GM06990 (cell line): ENCODE measurements at regions not wholly inside any gene's neighbourhood (a gene's known extent, or its start where the extent isn't known, plus 50 kb on each side); places are given as distances from the start of the nearest gene placed in this dataset.

Source experiments
- DNase-seq: peaks from one replicate; pipeline ENCODE4 v3.0.0-alpha.2; 2011; ENCODE audit not compliant: insufficient read length; ENCODE audit errors: extremely low read depth
- H3K27me3 ChIP-seq: replicated peaks from 2 replicates; pipeline ENCODE4 v1.6.0; 2011; ENCODE audit warnings: low read length; ENCODE audit not compliant: control insufficient read depth, insufficient read depth
- H3K36me3 ChIP-seq: 2 replicates; pipeline ENCODE4 v1.5.1; 2011; ENCODE audit warnings: low read length; ENCODE audit not compliant: control insufficient read depth, insufficient read depth
- H3K4me3 ChIP-seq: replicated peaks from 2 replicates; pipeline ENCODE4 v1.5.1; 2011; ENCODE audit warnings: low read depth, mild to moderate bottlenecking, control low read depth, low read length
- TF ChIP-seq, protein P1 (sequence below): IDR thresholded peaks from 2 replicates; pipeline ENCODE4 v1.5.1; 2011; ENCODE audit warnings: low read length, control low read depth, mild to moderate bottlenecking, inconsistent platforms; ENCODE audit not compliant: insufficient read depth, poor library complexity, severe bottlenecking

DNA sequence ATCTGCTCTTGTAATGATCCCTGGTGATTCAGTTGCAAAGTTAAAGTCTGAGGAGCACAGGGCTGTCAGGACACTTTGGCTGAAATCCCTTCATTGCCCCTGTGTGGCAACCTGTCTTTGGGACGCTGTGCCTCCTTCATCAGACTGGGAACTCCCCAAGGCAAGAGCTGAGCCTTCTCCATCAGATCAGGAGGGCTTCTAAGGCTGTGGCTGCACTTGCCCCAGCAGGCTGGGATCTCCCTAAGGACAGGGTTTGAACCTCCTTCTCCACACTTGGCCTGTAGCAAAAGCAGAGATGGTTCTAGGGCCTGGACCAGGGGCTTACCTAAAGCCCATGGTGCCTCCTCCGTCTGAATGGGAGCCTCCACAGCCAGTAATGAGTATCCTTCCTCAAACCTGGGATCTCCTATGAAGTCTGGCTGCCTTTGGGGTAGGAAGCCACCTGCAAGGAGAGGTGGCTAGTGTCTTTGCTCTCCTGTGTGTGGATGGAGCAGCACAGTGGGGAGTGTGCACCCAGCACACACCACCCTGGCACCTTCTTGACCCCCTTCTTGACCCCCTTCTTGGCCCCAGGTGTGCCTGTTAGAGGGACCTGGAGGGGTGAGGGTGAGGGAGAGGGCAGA lies 79.0 kb upstream of the NKD1 start:
- Histone ChIP-seq H3K4me3 (no peak overlapping the region), H3K27me3 (no peaks in the 10 kb centered on the region; the same call in 1 of the 2 replicates), H3K36me3 (no peaks in the 10 kb centered on the region)
- TF ChIP-seq, protein P1, sequence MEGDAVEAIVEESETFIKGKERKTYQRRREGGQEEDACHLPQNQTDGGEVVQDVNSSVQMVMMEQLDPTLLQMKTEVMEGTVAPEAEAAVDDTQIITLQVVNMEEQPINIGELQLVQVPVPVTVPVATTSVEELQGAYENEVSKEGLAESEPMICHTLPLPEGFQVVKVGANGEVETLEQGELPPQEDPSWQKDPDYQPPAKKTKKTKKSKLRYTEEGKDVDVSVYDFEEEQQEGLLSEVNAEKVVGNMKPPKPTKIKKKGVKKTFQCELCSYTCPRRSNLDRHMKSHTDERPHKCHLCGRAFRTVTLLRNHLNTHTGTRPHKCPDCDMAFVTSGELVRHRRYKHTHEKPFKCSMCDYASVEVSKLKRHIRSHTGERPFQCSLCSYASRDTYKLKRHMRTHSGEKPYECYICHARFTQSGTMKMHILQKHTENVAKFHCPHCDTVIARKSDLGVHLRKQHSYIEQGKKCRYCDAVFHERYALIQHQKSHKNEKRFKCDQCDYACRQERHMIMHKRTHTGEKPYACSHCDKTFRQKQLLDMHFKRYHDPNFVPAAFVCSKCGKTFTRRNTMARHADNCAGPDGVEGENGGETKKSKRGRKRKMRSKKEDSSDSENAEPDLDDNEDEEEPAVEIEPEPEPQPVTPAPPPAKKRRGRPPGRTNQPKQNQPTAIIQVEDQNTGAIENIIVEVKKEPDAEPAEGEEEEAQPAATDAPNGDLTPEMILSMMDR = no peak
- DNase-seq = no peak

DNA sequence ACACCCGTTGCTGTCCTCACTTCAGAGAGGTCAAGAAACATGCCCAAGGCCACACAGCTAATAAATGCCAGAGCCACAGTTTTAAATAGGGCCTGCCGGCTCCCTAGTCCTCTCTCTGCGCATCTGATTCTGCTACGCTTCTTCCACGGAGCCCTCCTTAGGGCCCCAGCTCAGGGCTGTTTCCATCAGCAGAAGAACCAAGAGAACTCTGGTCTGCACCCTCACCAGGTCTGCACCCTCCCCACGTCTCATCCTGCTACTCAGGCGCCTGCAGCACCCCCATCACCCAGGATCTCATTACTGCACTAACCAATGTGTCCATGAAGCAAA lies 79.5 kb upstream of the NKD1 start:
- Histone ChIP-seq H3K4me3 (no peak overlapping the region), H3K36me3 (no peaks in the 10 kb centered on the region), H3K27me3 (no peaks in the 10 kb centered on the region; the same call in 1 of the 2 replicates)
- DNase-seq = no peak
- TF ChIP-seq, protein P1 = no peak

DNA sequence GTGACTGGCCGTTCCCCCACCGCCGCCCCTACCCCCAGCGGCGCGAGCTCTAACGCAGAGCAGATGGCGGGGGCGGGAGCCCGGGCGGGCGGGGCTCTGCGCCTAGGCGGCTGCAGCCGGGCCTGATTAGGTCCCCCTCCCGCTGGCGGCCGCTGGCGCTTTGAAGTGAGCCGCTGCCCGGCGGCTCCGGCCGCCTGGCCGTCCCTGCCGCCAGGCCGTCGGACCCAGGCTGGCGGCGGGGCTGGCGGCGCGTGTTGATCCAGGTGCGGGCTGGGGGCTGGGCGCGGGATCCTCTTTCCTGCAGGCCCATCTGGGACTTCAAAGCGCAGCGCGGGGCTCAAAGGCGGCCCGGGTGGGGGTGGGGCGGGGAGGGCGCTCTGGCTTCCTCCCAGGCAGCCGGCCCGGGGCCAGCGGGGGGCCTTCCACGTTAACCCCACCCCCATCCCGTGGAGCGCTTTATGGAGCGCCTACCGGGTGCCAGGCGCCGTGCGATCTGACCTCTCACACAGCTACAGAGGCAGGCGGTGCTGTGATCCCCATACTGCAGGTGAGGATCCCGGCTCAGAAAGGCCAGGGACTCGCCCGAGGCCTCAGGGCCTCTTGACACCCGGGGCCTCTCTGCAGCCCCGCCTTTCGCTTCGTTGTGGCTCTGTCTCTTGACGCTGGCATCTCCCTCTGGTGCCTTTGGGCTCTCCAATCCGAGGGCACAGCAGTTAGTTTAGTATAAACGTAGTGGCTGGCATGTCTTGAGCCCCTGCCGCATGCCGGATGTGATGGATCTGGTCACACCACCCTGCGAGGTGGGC lies 80.0 kb upstream of the NKD1 start:
- peak; percentile 48 for DNase-seq
- TF ChIP-seq, protein P1 = no peak
- no peak overlapping the region for H3K4me3 ChIP-seq

DNA sequence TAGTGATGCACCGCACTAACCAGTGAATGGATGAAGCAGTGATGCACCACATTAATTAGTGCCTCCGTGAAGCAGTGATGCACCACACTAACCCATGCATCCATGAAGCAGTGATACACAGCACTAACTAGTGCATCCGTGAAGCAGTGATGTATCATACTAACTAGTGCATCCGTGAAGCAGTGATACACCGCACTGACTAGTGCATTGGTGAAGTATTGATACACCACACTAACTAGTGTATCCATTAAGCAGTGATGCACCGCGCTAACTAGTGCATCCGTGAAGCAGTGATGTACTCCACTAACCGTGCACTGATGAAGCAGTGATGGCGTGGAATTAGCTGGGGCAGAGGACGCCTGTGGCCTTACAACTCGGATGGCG lies 80.6 kb upstream of the NKD1 start:
- no peak overlapping the region for H3K4me3 ChIP-seq
- TF ChIP-seq, protein P1 = no peak
- H3K36me3 ChIP-seq = no peaks in the 10 kb centered on the region
- DNase-seq = no peak
- H3K27me3 ChIP-seq = no peaks in the 10 kb centered on the region; the same call in 1 of the 2 replicates

More for the DNA sequence above, 80.0 kb upstream of the NKD1 start:
- Histone ChIP-seq H3K27me3 (no peaks in the 10 kb centered on the region; the same call in 1 of the 2 replicates), H3K36me3 (no peaks in the 10 kb centered on the region)

DNA sequence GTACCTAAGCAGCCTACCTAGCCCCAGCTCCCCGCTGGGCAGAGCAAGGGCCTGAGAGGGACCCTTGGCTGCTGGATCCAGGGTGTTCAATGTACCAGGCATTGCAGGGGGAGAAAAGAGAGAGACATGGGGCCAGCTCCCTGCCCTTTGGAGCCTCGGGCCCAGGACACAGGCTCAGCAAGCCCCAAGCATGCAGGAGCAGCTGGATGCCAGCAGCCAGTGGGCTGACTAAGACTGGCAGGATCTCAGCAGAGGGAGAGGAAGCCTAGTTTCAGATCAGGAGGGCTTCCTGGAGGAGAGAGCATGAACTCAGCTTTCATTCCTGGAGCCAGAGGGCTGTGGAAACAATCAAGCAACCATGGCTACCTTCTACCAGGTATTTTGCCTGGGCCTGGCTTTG lies 82.0 kb upstream of the NKD1 start:
- TF ChIP-seq, protein P1 = no peak
- Histone ChIP-seq H3K36me3 (no peaks in the 10 kb centered on the region), H3K4me3 (no peak overlapping the region), H3K27me3 (no peaks in the 10 kb centered on the region; the same call in 1 of the 2 replicates)
- no peak for DNase-seq
